CD4-positive, alpha-beta T cell (primary cell): ENCODE measurements at regions not wholly inside any gene's neighbourhood (a gene's known extent, or its start where the extent isn't known, plus 50 kb on each side); places are given as distances from the start of the nearest gene placed in this dataset.
A peak's percentile ranks its signal among the peaks of the same experiment; 100 is the strongest.
"Not testable (repeated sequence)": the region's sequence is repeated elsewhere in the genome, so short reads cannot be mapped to it uniquely, and the experiment has no call there.

Experiments
- ATAC-seq: fragments of 200-7000 bp; cut with Tn5 transposase; one replicate; pipeline ENCODE4 v1.10.0; 2022; ENCODE audit warnings: mild to moderate bottlenecking; ENCODE audit not compliant: poor library complexity
- CTCF ChIA-PET: fragments of 350-600 bp; sonication (Branson Sonifier 250); formaldehyde crosslinking; loops from one replicate; lab custom pipeline; 2021; ENCODE audit warnings: antibody characterized with exemption, inconsistent platforms; lab: Charles Lee
- POLR2A ChIA-PET: fragments of 350-600 bp; sonication (Branson Sonifier 250); formaldehyde crosslinking; loops from one replicate; lab custom pipeline; 2021; ENCODE audit warnings: antibody characterized with exemption, inconsistent platforms; lab: Charles Lee
- DNase-seq, 14 experiments: peaks; one replicate each; pipeline ENCODE4 v3.0.0-alpha.2; 2013 to 2020; ENCODE audit warnings: mixed read lengths in 2 of 14
- H3K27ac ChIP-seq, 2 donors: one replicate each; pipeline versions ENCODE4 v1.5.1 to v1.7.0; 2013; ENCODE audit warnings: low read length in 2 of 2, low read depth in 1 of 2, mild to moderate bottlenecking in 1 of 2
- H3K27me3 ChIP-seq, 2 experiments: 1 replicate in 1 of 2; 2 replicates in 1 of 2; pipeline versions ENCODE4 v1.6.1 to v1.7.0; 2013; ENCODE audit warnings: low read length in 2 of 2, control low read depth in 1 of 2, mild to moderate bottlenecking in 1 of 2, moderate library complexity in 1 of 2; ENCODE audit not compliant: insufficient read depth in 2 of 2, control insufficient read depth in 1 of 2
- H3K36me3 ChIP-seq: one replicate; pipeline ENCODE4 v1.6.1; 2013; ENCODE audit warnings: low read length, control low read depth; ENCODE audit not compliant: insufficient read depth
- H3K4me1 ChIP-seq: one replicate; pipeline ENCODE4 v1.6.1; 2013; ENCODE audit warnings: low read length, control low read depth; ENCODE audit not compliant: insufficient read depth
- H3K4me3 ChIP-seq: one replicate; pipeline ENCODE4 v1.5.1; 2013; ENCODE audit warnings: mild to moderate bottlenecking, low read length, moderate library complexity
- H3K9me3 ChIP-seq, 2 experiments: 1 replicate in 1 of 2; 2 replicates in 1 of 2; pipeline versions ENCODE4 v1.6.1 to v1.7.0; 2013; ENCODE audit warnings: low read length in 2 of 2, mild to moderate bottlenecking in 2 of 2, control low read depth in 1 of 2, moderate library complexity in 1 of 2; ENCODE audit not compliant: control insufficient read depth in 1 of 2, insufficient read depth in 1 of 2
- H3K27ac Mint-ChIP-seq: one replicate; pipeline ENCODE4 v1.8.0; 2020; ENCODE audit warnings: mixed read lengths
- H3K27me3 Mint-ChIP-seq: one replicate; pipeline ENCODE4 v1.8.0; 2021; ENCODE audit warnings: mixed read lengths
- H3K36me3 Mint-ChIP-seq: one replicate; pipeline ENCODE4 v1.8.0; 2021; ENCODE audit warnings: low read depth, mixed read lengths
- H3K4me1 Mint-ChIP-seq: one replicate; pipeline ENCODE4 v1.8.0; 2021; ENCODE audit warnings: low read depth, mixed read lengths
- H3K4me3 Mint-ChIP-seq: one replicate; pipeline ENCODE4 v1.8.0; 2020; ENCODE audit warnings: mild to moderate bottlenecking, mixed read lengths
- H3K9me3 Mint-ChIP-seq: one replicate; pipeline ENCODE4 v1.8.0; 2020; ENCODE audit warnings: mixed read lengths
- intact Hi-C, 2 experiments: fragments of 100-400 bp; cut with DNase I in 1 of 2; cut with micrococcal nuclease in 1 of 2; formaldehyde crosslinking; loops; one replicate each; pipeline versions ENCODE4 v1.15.1 to v1.9.0; 2023 to 2025; cut with DNase I, micrococcal nuclease
- TF ChIP-seq, protein P1 (sequence below): fragments of 200-600 bp; IDR thresholded peaks from one replicate; pipeline ENCODE4 v1.8.0; 2022; ENCODE audit warnings: antibody characterized with exemption, mild to moderate bottlenecking

DNA sequence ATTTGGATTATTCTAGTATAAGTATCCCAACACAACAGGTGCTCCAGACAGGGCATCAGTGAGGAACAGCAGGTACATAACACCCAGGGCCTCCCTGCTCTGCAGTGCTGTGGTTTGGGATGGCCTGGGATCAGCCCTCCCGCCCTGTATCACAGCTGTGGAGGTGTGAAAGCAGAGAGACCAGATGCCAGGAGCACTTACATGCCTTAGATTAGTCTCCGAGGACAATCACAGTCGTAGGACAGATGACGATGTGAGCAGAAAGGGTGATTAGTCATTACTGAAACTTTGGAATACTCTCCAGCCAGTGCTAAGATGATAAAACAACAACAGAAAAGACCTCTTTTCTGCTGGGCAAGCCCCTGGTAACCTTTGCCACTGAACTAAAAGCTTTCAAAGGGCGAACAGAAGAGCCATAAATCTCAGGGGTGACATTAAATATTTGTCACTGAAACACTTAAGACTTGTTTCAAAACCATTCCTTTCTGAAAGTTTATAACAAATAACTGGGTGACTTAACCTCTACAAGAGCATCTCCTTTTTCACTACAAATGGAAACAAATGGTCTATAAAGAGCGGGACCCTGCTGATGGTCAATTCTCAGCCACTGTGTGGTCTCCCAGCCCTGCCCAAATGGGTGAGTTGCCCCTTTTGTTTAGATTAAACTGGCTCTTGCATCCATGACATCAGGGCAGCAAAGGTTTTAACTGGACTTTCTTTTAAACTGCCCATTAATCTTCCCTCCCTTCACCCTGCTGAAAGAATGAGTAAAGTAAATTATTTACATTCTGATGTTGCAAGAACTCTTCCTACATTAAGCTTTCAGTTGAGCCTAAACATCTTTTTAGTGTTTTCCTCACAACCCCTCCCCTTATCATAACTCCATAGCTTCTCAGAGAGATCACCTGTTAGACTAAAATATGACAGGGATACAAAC is 183.1 kb upstream of the COX10 start:
- no peaks in the 10 kb centered on the region for H3K27me3 Mint-ChIP-seq
- Histone ChIP-seq H3K27ac (no peak overlapping the region), H3K4me3 (no peak overlapping the region), H3K4me1 (no peaks in the 10 kb centered on the region), H3K9me3 (no peaks in the 10 kb centered on the region), H3K36me3 (no peaks in the 10 kb centered on the region), H3K27me3 (no peaks in the 10 kb centered on the region)
- ATAC-seq, result no peak
- no peaks in the 10 kb centered on the region for H3K36me3 Mint-ChIP-seq
- intact Hi-C loops, result no loop called here
- no peaks in the 10 kb centered on the region for H3K4me1 Mint-ChIP-seq
- ChIA-PET POLR2A (no interaction called here), CTCF (no interaction called here)
- no peak for DNase-seq
- H3K27ac Mint-ChIP-seq, result no peak overlapping the region
- peaks cover 5% of the 10 kb centered on the region for H3K9me3 Mint-ChIP-seq
- H3K4me3 Mint-ChIP-seq, result no peak overlapping the region
- TF ChIP-seq, protein P1, sequence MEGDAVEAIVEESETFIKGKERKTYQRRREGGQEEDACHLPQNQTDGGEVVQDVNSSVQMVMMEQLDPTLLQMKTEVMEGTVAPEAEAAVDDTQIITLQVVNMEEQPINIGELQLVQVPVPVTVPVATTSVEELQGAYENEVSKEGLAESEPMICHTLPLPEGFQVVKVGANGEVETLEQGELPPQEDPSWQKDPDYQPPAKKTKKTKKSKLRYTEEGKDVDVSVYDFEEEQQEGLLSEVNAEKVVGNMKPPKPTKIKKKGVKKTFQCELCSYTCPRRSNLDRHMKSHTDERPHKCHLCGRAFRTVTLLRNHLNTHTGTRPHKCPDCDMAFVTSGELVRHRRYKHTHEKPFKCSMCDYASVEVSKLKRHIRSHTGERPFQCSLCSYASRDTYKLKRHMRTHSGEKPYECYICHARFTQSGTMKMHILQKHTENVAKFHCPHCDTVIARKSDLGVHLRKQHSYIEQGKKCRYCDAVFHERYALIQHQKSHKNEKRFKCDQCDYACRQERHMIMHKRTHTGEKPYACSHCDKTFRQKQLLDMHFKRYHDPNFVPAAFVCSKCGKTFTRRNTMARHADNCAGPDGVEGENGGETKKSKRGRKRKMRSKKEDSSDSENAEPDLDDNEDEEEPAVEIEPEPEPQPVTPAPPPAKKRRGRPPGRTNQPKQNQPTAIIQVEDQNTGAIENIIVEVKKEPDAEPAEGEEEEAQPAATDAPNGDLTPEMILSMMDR, result no peak

DNA sequence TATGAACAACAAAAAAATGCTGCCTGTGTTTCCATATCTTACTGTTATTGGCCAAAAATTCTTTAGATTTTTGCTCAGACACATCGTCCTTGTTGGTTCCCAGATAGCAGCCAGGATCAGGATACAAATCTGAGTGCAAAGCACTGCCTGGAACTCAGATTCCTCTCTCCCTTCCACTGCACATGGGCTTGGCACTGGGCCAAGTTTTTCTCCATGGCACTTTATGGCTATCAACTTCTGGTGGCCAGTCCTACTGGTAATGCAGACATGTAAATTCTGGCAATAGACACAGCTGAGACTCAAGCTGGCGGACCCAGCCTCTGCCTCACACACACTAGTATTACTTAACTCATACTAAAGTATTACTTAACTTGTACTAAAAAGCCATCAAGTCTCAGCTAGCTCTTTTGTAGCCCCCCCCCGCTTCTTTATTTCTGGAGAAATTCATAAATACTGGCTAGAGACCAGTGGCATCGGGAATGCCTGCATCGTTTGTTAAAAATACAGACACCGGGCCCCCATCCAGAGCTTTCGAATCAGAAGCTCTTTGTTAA is 181.2 kb upstream of the COX10 start:
- H3K27ac Mint-ChIP-seq, result no peak overlapping the region
- TF ChIP-seq, protein P1, result no peak
- CTCF ChIA-PET, result no interaction called here

DNA sequence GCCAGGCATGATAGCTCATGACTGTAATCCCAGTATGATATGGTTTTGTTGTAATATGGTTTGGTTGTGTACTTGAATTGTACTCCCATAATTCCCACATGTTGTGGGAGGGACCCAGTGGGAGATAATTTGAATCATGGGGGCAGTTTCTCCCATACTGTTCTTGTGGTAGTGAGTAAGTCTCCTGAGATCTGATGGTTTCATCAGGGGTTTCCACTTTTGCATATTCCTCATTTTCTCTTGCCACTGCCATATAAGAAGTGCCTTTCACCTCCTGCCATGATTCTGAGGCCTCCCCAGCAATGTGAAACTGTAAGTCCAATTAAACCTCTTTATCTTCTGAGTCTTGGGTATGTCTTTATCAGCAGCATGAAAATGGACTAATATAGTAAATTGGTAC is 160.3 kb upstream of the COX10 start:
- H3K4me1 Mint-ChIP-seq, H3K9me3 ChIP-seq, H3K4me3 ChIP-seq, H3K27me3 Mint-ChIP-seq, H3K27ac Mint-ChIP-seq, POLR2A ChIA-PET, H3K36me3 ChIP-seq, H3K4me3 Mint-ChIP-seq, intact Hi-C loops, H3K36me3 Mint-ChIP-seq, DNase-seq, H3K27ac ChIP-seq, H3K4me1 ChIP-seq, ATAC-seq, H3K9me3 Mint-ChIP-seq, H3K27me3 ChIP-seq: not testable (repeated sequence)
- CTCF ChIA-PET, result interaction anchor here (1.1 kb wide), 1 partner anchor 9 kb away, joined by 3 read pairs; no protein-coding TSS in a partner anchor

More for the DNA sequence above, 181.2 kb upstream of the COX10 start:
- H3K36me3 ChIP-seq, result no peaks in the 10 kb centered on the region
- Mint-ChIP-seq H3K36me3 (no peaks in the 10 kb centered on the region), H3K4me3 (no peak overlapping the region), H3K27me3 (no peaks in the 10 kb centered on the region), H3K9me3 (no peaks in the 10 kb centered on the region), H3K4me1 (no peaks in the 10 kb centered on the region)
- no peak overlapping the region for H3K27ac ChIP-seq
- DNase-seq (peak in 2 of 14 experiments; percentile 5 to 11), ATAC-seq (no peak)
- H3K9me3 ChIP-seq, result no peaks in the 10 kb centered on the region
- H3K4me3 ChIP-seq, result no peak overlapping the region
- H3K4me1 ChIP-seq, result no peaks in the 10 kb centered on the region
- POLR2A ChIA-PET, result no interaction called here
- intact Hi-C loops, result no loop called here
- no peaks in the 10 kb centered on the region for H3K27me3 ChIP-seq
